CD4-positive, alpha-beta T cell (primary cell): ENCODE measurements at regions not wholly inside any gene's neighbourhood (a gene's known extent, or its start where the extent isn't known, plus 50 kb on each side); places are given as distances from the start of the nearest gene placed in this dataset.

Experiments
- ATAC-seq: fragments of 200-7000 bp; cut with Tn5 transposase; one replicate; pipeline ENCODE4 v1.10.0; 2022; ENCODE audit warnings: mild to moderate bottlenecking; ENCODE audit not compliant: poor library complexity
- CTCF ChIA-PET: fragments of 350-600 bp; sonication (Branson Sonifier 250); formaldehyde crosslinking; loops from one replicate; lab custom pipeline; 2021; ENCODE audit warnings: antibody characterized with exemption, inconsistent platforms; lab: Charles Lee
- POLR2A ChIA-PET: fragments of 350-600 bp; sonication (Branson Sonifier 250); formaldehyde crosslinking; loops from one replicate; lab custom pipeline; 2021; ENCODE audit warnings: antibody characterized with exemption, inconsistent platforms; lab: Charles Lee
- DNase-seq, 14 experiments: peaks; one replicate each; pipeline ENCODE4 v3.0.0-alpha.2; 2013 to 2020; ENCODE audit warnings: mixed read lengths in 2 of 14
- H3K27ac ChIP-seq, 2 donors: one replicate each; pipeline versions ENCODE4 v1.5.1 to v1.7.0; 2013; ENCODE audit warnings: low read length in 2 of 2, low read depth in 1 of 2, mild to moderate bottlenecking in 1 of 2
- H3K27me3 ChIP-seq, 2 experiments: 1 replicate in 1 of 2; 2 replicates in 1 of 2; pipeline versions ENCODE4 v1.6.1 to v1.7.0; 2013; ENCODE audit warnings: low read length in 2 of 2, control low read depth in 1 of 2, mild to moderate bottlenecking in 1 of 2, moderate library complexity in 1 of 2; ENCODE audit not compliant: insufficient read depth in 2 of 2, control insufficient read depth in 1 of 2
- H3K36me3 ChIP-seq: one replicate; pipeline ENCODE4 v1.6.1; 2013; ENCODE audit warnings: low read length, control low read depth; ENCODE audit not compliant: insufficient read depth
- H3K4me1 ChIP-seq: one replicate; pipeline ENCODE4 v1.6.1; 2013; ENCODE audit warnings: low read length, control low read depth; ENCODE audit not compliant: insufficient read depth
- H3K4me3 ChIP-seq: one replicate; pipeline ENCODE4 v1.5.1; 2013; ENCODE audit warnings: mild to moderate bottlenecking, low read length, moderate library complexity
- H3K9me3 ChIP-seq, 2 experiments: 1 replicate in 1 of 2; 2 replicates in 1 of 2; pipeline versions ENCODE4 v1.6.1 to v1.7.0; 2013; ENCODE audit warnings: low read length in 2 of 2, mild to moderate bottlenecking in 2 of 2, control low read depth in 1 of 2, moderate library complexity in 1 of 2; ENCODE audit not compliant: control insufficient read depth in 1 of 2, insufficient read depth in 1 of 2
- H3K27ac Mint-ChIP-seq: one replicate; pipeline ENCODE4 v1.8.0; 2020; ENCODE audit warnings: mixed read lengths
- H3K27me3 Mint-ChIP-seq: one replicate; pipeline ENCODE4 v1.8.0; 2021; ENCODE audit warnings: mixed read lengths
- H3K36me3 Mint-ChIP-seq: one replicate; pipeline ENCODE4 v1.8.0; 2021; ENCODE audit warnings: low read depth, mixed read lengths
- H3K4me1 Mint-ChIP-seq: one replicate; pipeline ENCODE4 v1.8.0; 2021; ENCODE audit warnings: low read depth, mixed read lengths
- H3K4me3 Mint-ChIP-seq: one replicate; pipeline ENCODE4 v1.8.0; 2020; ENCODE audit warnings: mild to moderate bottlenecking, mixed read lengths
- H3K9me3 Mint-ChIP-seq: one replicate; pipeline ENCODE4 v1.8.0; 2020; ENCODE audit warnings: mixed read lengths
- intact Hi-C, 2 experiments: fragments of 100-400 bp; cut with DNase I in 1 of 2; cut with micrococcal nuclease in 1 of 2; formaldehyde crosslinking; loops; one replicate each; pipeline versions ENCODE4 v1.15.1 to v1.9.0; 2023 to 2025; cut with DNase I, micrococcal nuclease
- TF ChIP-seq, protein P1 (sequence below): fragments of 200-600 bp; IDR thresholded peaks from one replicate; pipeline ENCODE4 v1.8.0; 2022; ENCODE audit warnings: antibody characterized with exemption, mild to moderate bottlenecking

GRCh38 chr17:14871921-14872320 lies 393.2 kb downstream of the PMP22 start:
- TF ChIP-seq, protein P1, sequence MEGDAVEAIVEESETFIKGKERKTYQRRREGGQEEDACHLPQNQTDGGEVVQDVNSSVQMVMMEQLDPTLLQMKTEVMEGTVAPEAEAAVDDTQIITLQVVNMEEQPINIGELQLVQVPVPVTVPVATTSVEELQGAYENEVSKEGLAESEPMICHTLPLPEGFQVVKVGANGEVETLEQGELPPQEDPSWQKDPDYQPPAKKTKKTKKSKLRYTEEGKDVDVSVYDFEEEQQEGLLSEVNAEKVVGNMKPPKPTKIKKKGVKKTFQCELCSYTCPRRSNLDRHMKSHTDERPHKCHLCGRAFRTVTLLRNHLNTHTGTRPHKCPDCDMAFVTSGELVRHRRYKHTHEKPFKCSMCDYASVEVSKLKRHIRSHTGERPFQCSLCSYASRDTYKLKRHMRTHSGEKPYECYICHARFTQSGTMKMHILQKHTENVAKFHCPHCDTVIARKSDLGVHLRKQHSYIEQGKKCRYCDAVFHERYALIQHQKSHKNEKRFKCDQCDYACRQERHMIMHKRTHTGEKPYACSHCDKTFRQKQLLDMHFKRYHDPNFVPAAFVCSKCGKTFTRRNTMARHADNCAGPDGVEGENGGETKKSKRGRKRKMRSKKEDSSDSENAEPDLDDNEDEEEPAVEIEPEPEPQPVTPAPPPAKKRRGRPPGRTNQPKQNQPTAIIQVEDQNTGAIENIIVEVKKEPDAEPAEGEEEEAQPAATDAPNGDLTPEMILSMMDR, result no peak
- Mint-ChIP-seq H3K9me3 (no peaks in the 10 kb centered on the region), H3K27me3 (peaks cover 5% of the 10 kb centered on the region), H3K4me3 (no peak overlapping the region), H3K4me1 (no peaks in the 10 kb centered on the region), H3K36me3 (no peaks in the 10 kb centered on the region), H3K27ac (no peak overlapping the region)
- DNase-seq (no peak), ATAC-seq (no peak)
- Histone ChIP-seq H3K27ac (no peak overlapping the region), H3K9me3 (no peaks in the 10 kb centered on the region), H3K36me3 (no peaks in the 10 kb centered on the region), H3K4me3 (no peak overlapping the region), H3K4me1 (no peaks in the 10 kb centered on the region), H3K27me3 (peaks cover 0 to 1% of the 10 kb centered on the region in 2 experiments)
- CTCF ChIA-PET, result no interaction called here
- intact Hi-C loops, result no loop called here
- POLR2A ChIA-PET, result interaction anchor here (0.6 kb wide), 1 partner anchor 14 kb away, joined by 4 read pairs; no protein-coding TSS in a partner anchor

DNA sequence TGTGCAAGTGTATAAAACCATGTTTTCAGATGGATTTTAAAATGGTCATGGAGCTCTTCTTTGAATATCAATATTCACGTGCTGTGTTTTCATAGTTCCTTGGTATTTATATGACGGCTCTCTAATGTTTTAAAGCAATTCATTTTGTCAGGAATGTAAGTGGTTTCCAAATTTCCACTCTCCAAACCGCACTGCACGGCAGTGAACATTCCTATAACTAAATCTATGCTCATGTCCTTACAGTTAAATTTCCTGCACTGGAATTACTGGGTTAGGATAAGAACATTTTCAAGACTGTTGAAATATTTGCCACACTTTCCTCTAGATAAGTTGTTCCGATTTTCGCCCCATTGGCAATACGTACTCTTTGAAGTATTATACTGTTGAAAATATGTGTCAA lies 398.9 kb downstream of the PMP22 start:
- Histone ChIP-seq H3K27me3 (peaks cover 0 to 4% of the 10 kb centered on the region in 2 experiments), H3K4me1 (no peaks in the 10 kb centered on the region), H3K9me3 (no peaks in the 10 kb centered on the region), H3K4me3 (no peak overlapping the region), H3K27ac (no peak overlapping the region), H3K36me3 (no peaks in the 10 kb centered on the region)
- Mint-ChIP-seq H3K4me1 (no peaks in the 10 kb centered on the region), H3K4me3 (no peak overlapping the region), H3K27me3 (peaks cover 8% of the 10 kb centered on the region), H3K9me3 (no peaks in the 10 kb centered on the region), H3K27ac (no peak overlapping the region), H3K36me3 (no peaks in the 10 kb centered on the region)
- ATAC-seq (no peak), DNase-seq (no peak)
- TF ChIP-seq, protein P1, result no peak
- POLR2A ChIA-PET, result no interaction called here
- CTCF ChIA-PET, result no interaction called here
- intact Hi-C loops, result no loop called here

DNA sequence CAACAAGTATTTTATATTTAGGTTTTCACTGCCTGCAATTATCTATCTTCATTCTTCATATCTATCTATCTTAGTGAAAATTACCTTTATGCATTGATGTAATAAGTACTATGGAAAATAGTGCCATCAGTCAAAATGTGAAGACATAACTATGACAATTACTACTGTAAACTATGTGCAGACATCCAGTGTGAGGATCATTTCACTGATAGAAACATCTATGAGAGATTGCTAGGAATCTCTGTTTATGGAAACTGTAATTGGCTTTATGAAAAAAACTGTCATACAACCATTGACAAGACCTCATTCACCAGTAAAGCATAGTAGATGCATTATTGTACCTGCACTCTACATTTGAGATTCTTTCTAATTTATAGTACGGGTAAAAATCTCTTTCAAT lies 401.0 kb downstream of the PMP22 start:
- TF ChIP-seq, protein P1, result no peak
- Mint-ChIP-seq H3K9me3 (no peaks in the 10 kb centered on the region), H3K4me3 (no peak overlapping the region), H3K4me1 (no peaks in the 10 kb centered on the region), H3K27me3 (peaks cover 21% of the 10 kb centered on the region), H3K27ac (no peak overlapping the region), H3K36me3 (no peaks in the 10 kb centered on the region)
- Histone ChIP-seq H3K27ac (no peak overlapping the region), H3K27me3 (peaks cover 0 to 4% of the 10 kb centered on the region in 2 experiments), H3K9me3 (no peaks in the 10 kb centered on the region), H3K4me3 (no peak overlapping the region), H3K36me3 (no peaks in the 10 kb centered on the region), H3K4me1 (no peaks in the 10 kb centered on the region)
- DNase-seq, result no peak
- ChIA-PET CTCF (no interaction called here), POLR2A (no interaction called here)
- intact Hi-C loops, result no loop called here
- no peak for ATAC-seq
